ENCODE measurements at regions not wholly inside any gene's neighbourhood (a gene's known extent, or its start where the extent isn't known, plus 50 kb on each side); places are given as distances from the start of the nearest gene placed in this dataset.
A peak's percentile ranks its signal among the peaks of the same experiment; 100 is the strongest.
"Not testable (repeated sequence)": the region's sequence is repeated elsewhere in the genome, so short reads cannot be mapped to it uniquely, and the experiment has no call there.

GRCh38 chr16:79847101-79847500 is 246.6 kb upstream of the MAF start:
- ATAC-seq (no peak), DNase-seq (no peak)
- intact Hi-C loops (cut with micrococcal nuclease): no loop called here

DNA sequence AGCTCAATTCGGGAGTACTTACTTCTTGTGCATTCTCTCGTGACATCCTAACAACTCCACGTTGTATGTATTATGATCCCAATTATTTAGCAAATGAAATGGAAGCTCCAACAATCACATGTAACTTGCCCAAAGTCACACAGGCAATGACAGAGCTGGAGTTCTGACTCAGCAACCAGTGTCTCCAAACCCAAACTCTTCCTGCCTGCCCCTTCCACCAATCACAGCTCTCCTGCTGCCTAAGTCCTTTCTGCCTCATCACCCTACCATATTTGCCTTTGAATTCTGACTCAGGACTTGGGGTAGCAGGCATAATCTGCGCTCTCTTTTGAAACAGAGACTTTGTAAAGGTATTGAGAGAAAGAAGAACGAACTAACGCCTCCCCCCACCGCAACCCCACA is 245.2 kb upstream of the MAF start:
- ATAC-seq (no peak), DNase-seq (no peak)
- intact Hi-C loops (cut with micrococcal nuclease): no loop called here

DNA sequence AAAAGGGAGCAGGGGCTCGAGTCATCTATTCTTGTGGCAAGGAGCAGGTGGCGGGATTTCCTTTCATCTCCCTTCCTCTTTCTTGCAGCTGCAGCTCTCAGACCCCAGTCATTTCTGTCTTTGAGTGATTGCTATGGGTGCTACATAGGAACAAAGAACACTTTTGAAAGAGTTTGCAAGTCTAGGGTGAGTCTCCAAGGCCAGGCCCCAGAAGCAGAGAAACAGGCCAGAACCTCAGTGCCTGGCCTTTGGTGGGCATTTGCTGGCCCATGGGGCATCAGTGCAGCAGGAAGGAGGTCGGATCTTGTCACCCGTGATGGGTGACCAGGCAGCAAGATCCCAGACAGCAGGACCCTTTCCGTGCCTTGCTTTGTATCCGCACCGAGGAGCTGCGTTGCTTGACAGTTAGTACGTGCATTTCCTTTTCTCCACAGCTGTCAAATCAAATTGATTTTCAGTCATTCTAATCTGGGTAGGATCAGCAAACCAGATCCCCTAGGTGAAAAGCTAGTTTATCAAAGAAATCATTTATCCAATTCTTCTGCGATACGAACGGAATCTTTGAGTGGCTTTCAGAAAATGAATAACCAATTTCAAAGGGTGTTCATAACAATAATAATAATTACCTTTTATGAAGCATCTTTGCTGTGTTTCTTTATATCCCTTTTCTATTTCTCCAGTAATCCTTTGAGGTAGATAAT is 244.6 kb upstream of the MAF start:
- no peak for ATAC-seq
- no peak for DNase-seq
- intact Hi-C loops (cut with micrococcal nuclease): no loop called here

DNA sequence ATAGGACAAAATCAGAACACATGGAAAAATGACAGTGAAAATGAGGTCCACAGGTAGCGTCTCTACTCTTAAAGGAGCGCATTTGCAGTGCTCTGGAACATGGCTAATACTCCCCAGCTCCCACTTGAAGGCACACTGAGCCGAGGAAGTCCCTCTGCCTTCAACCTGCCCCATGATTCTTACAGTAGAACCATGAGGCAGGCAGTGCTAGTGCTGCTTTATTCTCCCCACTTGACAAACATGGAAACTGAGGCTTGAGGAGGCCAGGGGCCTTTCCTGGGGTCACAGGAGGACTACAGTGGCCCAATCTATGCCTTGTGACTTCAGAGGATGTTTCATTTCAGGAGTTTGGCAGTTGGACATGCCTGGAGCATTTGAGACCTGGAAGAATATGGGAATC is 244.1 kb upstream of the MAF start:
- no peak for DNase-seq
- intact Hi-C loops (cut with micrococcal nuclease): no loop called here
- ATAC-seq: no peak

DNA sequence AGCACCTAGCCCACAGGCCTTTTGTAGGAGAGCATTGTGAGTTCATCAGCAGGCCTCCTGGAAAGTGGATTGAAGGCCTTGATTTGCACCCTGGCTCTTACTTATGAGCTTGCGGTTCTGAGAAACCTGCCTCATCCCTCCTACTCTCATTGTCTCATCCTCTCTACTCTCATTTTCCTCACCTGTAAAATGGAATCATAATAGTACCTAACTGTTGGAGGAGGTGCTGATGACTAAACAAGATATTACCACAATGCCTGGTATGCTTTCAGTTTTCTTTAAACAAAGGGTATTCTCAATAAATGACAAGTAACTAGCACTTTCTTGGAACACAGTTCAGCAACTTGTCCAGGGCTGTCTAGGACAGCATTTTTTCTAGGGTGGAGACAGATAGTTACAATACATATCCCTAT is 243.1 kb upstream of the MAF start:
- ATAC-seq: no peak
- intact Hi-C loops (cut with micrococcal nuclease): no loop called here
- DNase-seq: no peak

- intact Hi-C loops (cut with micrococcal nuclease): no loop called here
- DNase-seq (no peak), ATAC-seq (no peak)
Observed at GRCh38 chr16:79843145-79843544, 242.6 kb upstream of the MAF start.

DNA sequence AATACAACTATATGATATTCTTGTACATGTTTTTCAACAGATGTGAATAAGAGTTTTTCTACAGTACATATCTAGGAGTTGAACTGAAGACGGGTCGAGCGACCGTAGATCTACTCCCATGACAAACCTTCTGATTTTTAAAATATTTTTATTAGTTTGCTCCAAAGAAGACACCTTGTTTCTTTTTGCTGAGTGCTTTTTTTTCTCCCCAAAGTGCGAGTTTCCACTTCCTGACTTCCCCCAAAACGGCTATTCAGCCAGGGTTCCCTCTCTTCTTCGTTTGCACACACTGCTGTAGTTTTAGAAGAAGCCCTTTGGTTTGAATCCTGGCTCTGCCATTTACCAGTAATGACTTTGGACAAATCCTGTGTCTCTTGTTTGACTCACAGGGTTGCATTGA is 241.7 kb upstream of the MAF start:
- intact Hi-C loops (cut with micrococcal nuclease): no loop called here
- ATAC-seq (no peak), DNase-seq (no peak)

DNA sequence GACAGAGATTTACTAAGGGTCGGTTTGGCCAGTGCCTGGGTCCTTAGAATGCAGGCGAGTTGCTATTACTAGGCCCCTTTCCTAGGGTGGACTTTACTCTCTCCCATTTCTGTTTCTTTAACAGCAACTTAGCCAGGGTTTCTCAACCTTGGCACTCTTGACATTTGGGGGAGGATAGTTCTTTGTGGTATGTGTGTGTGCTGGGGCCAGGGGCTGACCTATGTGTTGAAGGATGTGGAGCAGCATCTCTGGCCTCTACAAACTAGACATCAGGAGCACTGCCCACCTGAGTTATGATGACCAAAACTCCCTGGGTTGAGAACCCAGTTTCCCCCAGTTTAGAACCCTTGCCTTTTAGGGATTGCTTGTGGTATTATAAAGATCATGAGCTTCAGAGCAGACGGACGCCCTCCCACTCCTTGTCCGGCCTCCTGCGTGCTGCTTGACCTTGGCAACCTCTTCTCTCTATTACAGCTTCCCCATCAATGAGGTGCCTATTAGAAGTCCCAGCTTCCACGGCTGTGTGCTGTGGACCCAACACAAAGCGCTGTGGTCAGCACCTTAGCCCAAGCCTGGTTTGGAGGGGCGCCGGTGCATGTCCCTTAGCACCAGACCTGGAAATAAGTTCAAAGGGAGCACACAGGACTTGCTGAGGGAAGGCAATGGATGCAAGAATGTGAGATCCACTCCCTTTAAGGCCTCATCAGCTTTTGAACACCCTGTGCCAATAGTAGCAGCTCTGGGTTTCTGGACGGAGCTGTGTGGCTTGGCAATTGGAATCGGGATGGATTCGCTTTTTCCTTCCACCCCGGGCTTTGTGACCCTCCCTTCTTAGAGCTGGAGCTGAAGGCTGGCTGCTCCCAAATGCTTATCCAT is 239.2 kb upstream of the MAF start:
- peak; percentile 56 for DNase-seq
- ATAC-seq: peak; percentile 83
- intact Hi-C loops (cut with micrococcal nuclease): no loop called here

- peak; percentile 36 for DNase-seq
- intact Hi-C loops (cut with micrococcal nuclease): no loop called here
- peak; percentile 67 for ATAC-seq
Observed at GRCh38 chr16:79838496-79839259, 238.1 kb upstream of the MAF start.

- intact Hi-C loops (cut with micrococcal nuclease): no loop called here
- DNase-seq (no peak), ATAC-seq (no peak)
Observed at GRCh38 chr16:79836144-79836543, 235.6 kb upstream of the MAF start.

DNA sequence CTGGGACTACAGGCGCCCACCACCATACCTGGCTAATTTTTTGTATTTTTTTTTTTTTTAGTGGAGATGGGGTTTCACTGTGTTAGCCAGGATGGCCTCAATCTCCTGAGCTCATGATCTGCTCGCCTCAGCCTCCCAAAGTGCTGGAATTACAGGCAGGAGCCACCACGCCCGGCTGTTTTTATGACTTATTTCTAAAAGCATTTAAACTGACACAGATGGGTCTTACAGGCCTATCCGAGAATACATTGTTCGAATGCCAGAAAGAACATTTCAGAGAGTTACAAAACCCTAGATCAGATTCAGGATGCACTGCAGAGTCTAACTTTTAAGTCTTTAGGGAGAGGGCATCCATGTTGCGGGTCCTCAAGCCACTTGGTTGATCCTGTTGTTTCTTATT is 234.7 kb upstream of the MAF start:
- DNase-seq (no peak), ATAC-seq (peak; percentile 22)
- intact Hi-C loops (cut with micrococcal nuclease): no loop called here

DNA sequence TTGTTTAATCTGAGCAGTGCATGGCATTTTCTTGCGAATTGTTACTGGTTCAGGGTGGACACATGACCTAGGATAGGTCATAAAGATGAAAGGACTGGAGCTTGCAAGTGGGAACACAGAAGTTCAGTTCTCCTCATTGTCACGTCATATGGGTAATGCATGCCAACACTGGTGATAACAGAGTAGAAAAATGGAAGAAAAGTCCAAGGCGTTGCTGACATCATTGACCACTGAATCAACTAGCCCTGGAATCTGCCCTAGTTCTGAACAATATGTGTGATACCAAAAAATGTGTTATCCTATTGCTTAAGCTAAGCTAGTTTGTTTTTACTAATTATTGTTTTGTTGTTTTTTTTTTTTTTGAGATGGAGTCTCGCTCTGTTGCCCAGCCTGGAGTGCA is 234.2 kb upstream of the MAF start:
- no peak for DNase-seq
- ATAC-seq: peak; percentile 44
- intact Hi-C loops (cut with micrococcal nuclease): no loop called here

- ATAC-seq; intact Hi-C loops (cut with micrococcal nuclease); DNase-seq: not testable (repeated sequence)
Observed at GRCh38 chr16:79834003-79834402, 233.5 kb upstream of the MAF start.

DNA sequence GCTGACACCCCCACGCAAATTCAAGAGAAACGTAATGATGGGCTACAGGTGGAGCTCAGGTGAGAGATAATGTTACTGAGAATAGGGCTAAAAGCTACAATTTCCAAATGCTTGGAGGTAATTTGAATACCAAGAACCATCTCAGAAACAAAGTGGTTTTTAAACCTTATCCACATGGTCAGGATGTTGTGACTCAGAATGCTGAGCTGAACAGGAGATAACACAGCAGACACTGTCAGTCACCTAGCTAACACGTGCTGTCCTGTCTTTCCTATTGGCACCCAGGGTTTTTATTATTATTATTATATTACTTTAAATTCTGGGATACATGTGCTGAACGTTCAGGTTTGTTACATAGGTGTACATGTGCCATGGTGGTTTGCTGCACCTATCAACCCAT is 233.0 kb upstream of the MAF start:
- no peak for ATAC-seq
- DNase-seq: no peak
- intact Hi-C loops (cut with micrococcal nuclease): no loop called here

DNA sequence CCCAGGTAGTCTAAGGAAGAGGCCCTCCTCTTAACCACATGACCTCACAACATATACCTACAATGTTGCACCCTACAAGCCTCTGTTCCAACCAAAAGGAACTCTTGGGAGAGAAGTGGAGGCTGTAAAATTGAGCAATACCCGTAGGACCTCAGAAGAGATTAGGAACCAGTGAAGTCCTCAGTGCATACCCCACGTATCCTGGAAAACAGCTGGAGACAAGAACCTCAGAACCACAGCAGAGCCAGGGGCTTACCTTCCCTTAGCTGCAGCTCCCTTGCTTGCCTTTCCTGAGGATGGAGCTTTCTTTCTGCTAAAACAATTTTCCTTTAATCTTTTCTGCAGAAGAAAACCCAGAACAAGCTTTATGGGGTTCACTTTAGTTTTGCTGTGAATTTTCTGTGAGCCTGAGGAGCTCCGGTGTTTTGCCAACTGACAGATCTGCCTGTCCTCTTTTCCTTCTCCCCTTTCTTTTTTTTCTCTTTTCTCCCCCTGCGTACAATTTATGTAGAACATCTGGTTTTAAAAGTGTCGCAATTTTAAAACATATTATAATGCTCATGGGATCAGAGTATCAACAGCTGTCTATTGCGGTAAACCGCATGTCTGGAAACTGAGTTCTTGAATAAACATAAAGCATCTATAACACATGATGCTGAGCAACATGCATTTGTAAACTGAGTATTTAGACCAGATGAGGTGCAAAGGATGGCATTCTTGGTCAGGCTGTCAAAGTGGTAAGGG is 226.4 kb upstream of the MAF start:
- ATAC-seq: peak; percentile 81
- intact Hi-C loops (cut with micrococcal nuclease): no loop called here
- no peak for DNase-seq

DNA sequence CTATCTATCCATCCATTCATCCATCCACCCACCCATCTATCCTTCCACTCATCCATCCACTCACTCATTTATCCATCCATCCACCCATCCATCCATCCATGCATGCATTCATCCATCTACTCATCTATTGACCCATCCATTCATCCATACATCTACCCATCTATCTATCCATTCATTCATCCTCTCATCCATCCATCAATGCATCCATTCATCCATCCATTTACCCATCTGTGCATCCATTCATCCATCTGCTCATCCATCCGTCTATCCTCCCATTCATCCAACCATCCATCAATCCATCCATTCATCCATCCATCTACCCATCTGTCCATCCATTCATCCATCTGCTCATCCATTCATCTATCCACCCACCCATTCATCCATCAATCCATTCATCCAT is 224.5 kb upstream of the MAF start:
- no peak for ATAC-seq
- DNase-seq: no peak
- intact Hi-C loops (cut with micrococcal nuclease): no loop called here

GRCh38 chr16:79823639-79824038 is 223.1 kb upstream of the MAF start:
- ATAC-seq: no peak

DNA sequence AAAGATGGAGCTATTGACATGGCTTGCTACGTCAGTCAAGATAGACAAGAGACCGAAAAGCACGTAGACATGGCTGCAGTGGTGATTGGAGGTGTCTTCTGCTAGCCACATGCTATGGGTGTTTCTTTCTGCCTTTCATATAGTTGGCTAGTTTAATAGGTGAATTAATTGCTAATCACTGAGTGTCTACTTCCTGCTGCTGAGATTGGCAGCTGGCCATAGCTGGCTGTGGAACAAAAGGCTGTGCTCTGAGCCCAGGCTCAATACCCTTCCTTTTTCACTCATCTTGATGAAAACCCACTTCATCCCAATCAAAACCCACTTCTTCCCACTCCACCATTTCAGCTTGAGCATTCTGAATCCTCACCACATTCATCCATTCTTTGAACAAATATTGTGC is 221.4 kb upstream of the MAF start:
- no peak for DNase-seq
- intact Hi-C loops (cut with micrococcal nuclease): no loop called here
- no peak for ATAC-seq

More at GRCh38 chr16:79823639-79824038, 223.1 kb upstream of the MAF start:
- no peak for DNase-seq
- intact Hi-C loops (cut with micrococcal nuclease): no loop called here

- peak; percentile 93 for ATAC-seq
- peak; percentile 31 for DNase-seq
- intact Hi-C loops (cut with micrococcal nuclease): no loop called here
Observed at GRCh38 chr16:79816081-79816497, 215.6 kb upstream of the MAF start.

Data from left ventricle myocardium superior (tissue), 1 donor.